Spleen (tissue), 7 donors: ENCODE measurements at regions not wholly inside any gene's neighbourhood (a gene's known extent, or its start where the extent isn't known, plus 50 kb on each side); places are given as distances from the start of the nearest gene placed in this dataset.

Source experiments
- CTCF ChIP-seq, 11 experiments: fragments of 200-600 bp in 7 of 11; fragments of 450-650 bp in 4 of 11; sonication (generic) in 4 of 11; IDR thresholded peaks in 8 of 11; conservative IDR thresholded peaks in 3 of 11; 1 replicate in 7 of 11; 2 replicates in 4 of 11; pipeline versions ENCODE4 v1.4.0 to v1.8.0; 2016 to 2021; ENCODE audit warnings: antibody characterized with exemption in 11 of 11, inconsistent platforms in 4 of 11, mild to moderate bottlenecking in 1 of 11
- POLR2A ChIP-seq, 3 donors: fragments of 450-650 bp; IDR thresholded peaks; one replicate each; pipeline ENCODE4 v1.5.1; 2017; ENCODE audit warnings: antibody characterized with exemption in 3 of 3, mild to moderate bottlenecking in 1 of 3
- POLR2AphosphoS5 ChIP-seq, 3 donors: sonication (generic); formaldehyde crosslinking; IDR thresholded peaks; one replicate each; pipeline ENCODE4 v1.5.1; 2017; ENCODE audit warnings: antibody characterized with exemption in 3 of 3
- donor health status: DM: no; HTN: no; CAD: no; lungs with moderate emphysema.
- donor health status: DM: no; HTN: no; CAD: no.
- donor health status: DM: no; HTN: no; CAD: no.

- no peak for TF ChIP-seq CTCF (IDR thresholded peaks at IDR 0.05 in 8 of 11, conservative IDR thresholded peaks at IDR 0.05 in 3 of 11)
- no peak for TF ChIP-seq POLR2A (IDR thresholded peaks at IDR 0.05)
- TF ChIP-seq POLR2AphosphoS5 (IDR thresholded peaks at IDR 0.05): no peak
Measured at GRCh38 chr4:32879913-32880312, 2159.7 kb downstream of the PCDH7 start.
